ENCODE measurements at regions not wholly inside any gene's neighbourhood (a gene's known extent, or its start where the extent isn't known, plus 50 kb on each side); places are given as distances from the start of the nearest gene placed in this dataset.

DNA sequence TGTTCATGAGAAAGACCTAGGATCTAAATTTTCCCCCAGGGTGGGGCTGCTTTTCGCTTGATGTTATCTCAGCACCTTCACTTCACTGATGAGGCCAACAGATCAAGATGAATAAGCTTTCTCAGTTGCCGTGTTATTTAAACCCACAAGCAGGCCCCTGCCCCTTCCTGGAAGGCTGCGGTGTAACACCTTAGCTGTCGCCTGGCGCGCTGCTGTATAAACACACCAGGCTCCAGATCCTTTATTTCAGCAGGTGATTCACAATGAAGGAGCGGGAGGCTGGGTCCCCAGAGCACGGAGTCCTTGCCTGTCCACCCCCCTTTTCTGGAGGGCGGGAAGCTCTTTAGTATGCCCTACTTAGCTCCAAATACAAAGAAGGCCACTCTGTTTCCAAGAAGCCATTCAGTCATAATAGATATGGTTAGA lies 515.4 kb downstream of the FUT8 start:
- TF ChIP-seq, protein P1, sequence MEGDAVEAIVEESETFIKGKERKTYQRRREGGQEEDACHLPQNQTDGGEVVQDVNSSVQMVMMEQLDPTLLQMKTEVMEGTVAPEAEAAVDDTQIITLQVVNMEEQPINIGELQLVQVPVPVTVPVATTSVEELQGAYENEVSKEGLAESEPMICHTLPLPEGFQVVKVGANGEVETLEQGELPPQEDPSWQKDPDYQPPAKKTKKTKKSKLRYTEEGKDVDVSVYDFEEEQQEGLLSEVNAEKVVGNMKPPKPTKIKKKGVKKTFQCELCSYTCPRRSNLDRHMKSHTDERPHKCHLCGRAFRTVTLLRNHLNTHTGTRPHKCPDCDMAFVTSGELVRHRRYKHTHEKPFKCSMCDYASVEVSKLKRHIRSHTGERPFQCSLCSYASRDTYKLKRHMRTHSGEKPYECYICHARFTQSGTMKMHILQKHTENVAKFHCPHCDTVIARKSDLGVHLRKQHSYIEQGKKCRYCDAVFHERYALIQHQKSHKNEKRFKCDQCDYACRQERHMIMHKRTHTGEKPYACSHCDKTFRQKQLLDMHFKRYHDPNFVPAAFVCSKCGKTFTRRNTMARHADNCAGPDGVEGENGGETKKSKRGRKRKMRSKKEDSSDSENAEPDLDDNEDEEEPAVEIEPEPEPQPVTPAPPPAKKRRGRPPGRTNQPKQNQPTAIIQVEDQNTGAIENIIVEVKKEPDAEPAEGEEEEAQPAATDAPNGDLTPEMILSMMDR (IDR thresholded peaks at IDR 0.05): no peak
- no peak for TF ChIP-seq ZFX (IDR thresholded peaks at IDR 0.05; ENCODE audit: borderline replicate concordance)

Measured in 22Rv1 (cell line).